ENCODE measurements at regions not wholly inside any gene's neighbourhood (a gene's known extent, or its start where the extent isn't known, plus 50 kb on each side); places are given as distances from the start of the nearest gene placed in this dataset.

- H3K79me2 ChIP-seq (ENCODE audit: control insufficient read depth, insufficient read depth, low read length) = no peaks in the 10 kb centered on the region
- H3K9ac ChIP-seq (ENCODE audit: low read length) = no peak overlapping the region
- CTCF ChIA-PET = no interaction called here
- no peak overlapping the region for H3K4me3 ChIP-seq (ENCODE audit: control extremely low read depth in 1 of 5, extremely low read depth in 1 of 5, insufficient read depth in 1 of 5, low read depth in 2 of 5, low read length in 4 of 5)
- TF ChIP-seq EZH2 (IDR thresholded peaks at IDR 0.05; ENCODE audit: borderline replicate concordance, insufficient read depth, low read depth, low read length, poor library complexity, severe bottlenecking) = no peak
- TF ChIP-seq CTCF (IDR thresholded peaks at IDR 0.05) = no peak
- no peak for DNase-seq
- intact Hi-C loops (cut with micrococcal nuclease) = no loop called here
- no peaks in the 10 kb centered on the region for H3K4me1 Mint-ChIP-seq
- no peak overlapping the region for H3K27ac ChIP-seq (ENCODE audit: low read length in 2 of 2)
- WGBS (ENCODE audit: insufficient coverage) = 98% methylated on average over 4 of the region's 4 CpGs
- H4K20me1 ChIP-seq (ENCODE audit: control insufficient read depth, insufficient read depth, low read length, poor library complexity, severe bottlenecking) = no peaks in the 10 kb centered on the region
- H3K9me3 Mint-ChIP-seq (ENCODE audit: insufficient read depth) = peaks cover 5% of the 10 kb centered on the region
- POLR2A ChIA-PET = no interaction called here
- H3K4me2 ChIP-seq (replicated peaks; ENCODE audit: low read depth, low read length, poor library complexity, severe bottlenecking) = no peak overlapping the region
- ATAC-seq (ENCODE audit: low read depth) = no peak
- H3K9me3 ChIP-seq (ENCODE audit: control extremely low read depth in 1 of 3, control insufficient read depth in 2 of 3, insufficient read depth in 1 of 3, low read length in 2 of 3) = peaks cover 0 to 3% (median 0%) of the 10 kb centered on the region in 3 donors
- peaks cover 9% of the 10 kb centered on the region for H3K27me3 Mint-ChIP-seq
- peaks cover 0 to 2% (median 0%) of the 10 kb centered on the region in 4 experiments for H3K27me3 ChIP-seq (replicated peaks in 1 of 4; ENCODE audit: control extremely low read depth in 1 of 4, control insufficient read depth in 3 of 4, insufficient read depth in 4 of 4, low read length in 3 of 4)
- no peak overlapping the region for H2AFZ ChIP-seq (ENCODE audit: insufficient read depth, low read depth, low read length, poor library complexity, severe bottlenecking)
- H3K4me3 Mint-ChIP-seq = no peak overlapping the region
- H3K4me1 ChIP-seq (ENCODE audit: control insufficient read depth in 2 of 2, insufficient read depth in 2 of 2, low read length in 2 of 2) = no peaks in the 10 kb centered on the region
- H3K27ac Mint-ChIP-seq = no peak overlapping the region
- H3K36me3 ChIP-seq (replicated peaks in 1 of 2; ENCODE audit: control extremely low read depth in 1 of 2, control insufficient read depth in 1 of 2, extremely low read depth in 1 of 2, insufficient read depth in 2 of 2, low read length in 1 of 2) = no peaks in the 10 kb centered on the region
These were observed 52.7 kb upstream of the ALK start for GRCh38 chr2:29974086-29974485.

- ChIA-PET CTCF (no interaction called here), POLR2A (interaction anchor here (0.7 kb wide), 1 partner anchor 112 kb away, joined by 3 read pairs; no protein-coding TSS in a partner anchor)
- H3K9me3 Mint-ChIP-seq (ENCODE audit: insufficient read depth) = peaks cover 5% of the 10 kb centered on the region
- H3K4me2 ChIP-seq (replicated peaks; ENCODE audit: low read depth, low read length, poor library complexity, severe bottlenecking) = no peak overlapping the region
- no peaks in the 10 kb centered on the region for H4K20me1 ChIP-seq (ENCODE audit: control insufficient read depth, insufficient read depth, low read length, poor library complexity, severe bottlenecking)
- ATAC-seq (ENCODE audit: low read depth) (no peak), DNase-seq (no peak)
- no peak for TF ChIP-seq EZH2 (IDR thresholded peaks at IDR 0.05; ENCODE audit: borderline replicate concordance, insufficient read depth, low read depth, low read length, poor library complexity, severe bottlenecking)
- TF ChIP-seq CTCF (IDR thresholded peaks at IDR 0.05) = no peak
- no peaks in the 10 kb centered on the region for H3K79me2 ChIP-seq (ENCODE audit: control insufficient read depth, insufficient read depth, low read length)
- WGBS (ENCODE audit: insufficient coverage) = 100% methylated on average over 1 of the region's 3 CpGs
- H3K4me3 ChIP-seq (ENCODE audit: control extremely low read depth in 1 of 5, extremely low read depth in 1 of 5, insufficient read depth in 1 of 5, low read depth in 2 of 5, low read length in 4 of 5) = no peak overlapping the region
- no peak overlapping the region for H3K4me3 Mint-ChIP-seq
- H3K27me3 Mint-ChIP-seq = peaks cover 9% of the 10 kb centered on the region
- H3K36me3 ChIP-seq (replicated peaks in 1 of 2; ENCODE audit: control extremely low read depth in 1 of 2, control insufficient read depth in 1 of 2, extremely low read depth in 1 of 2, insufficient read depth in 2 of 2, low read length in 1 of 2) = no peaks in the 10 kb centered on the region
- no peak overlapping the region for H3K9ac ChIP-seq (ENCODE audit: low read length)
- no peaks in the 10 kb centered on the region for H3K4me1 Mint-ChIP-seq
- no peaks in the 10 kb centered on the region for H3K4me1 ChIP-seq (ENCODE audit: control insufficient read depth in 2 of 2, insufficient read depth in 2 of 2, low read length in 2 of 2)
- intact Hi-C loops (cut with micrococcal nuclease) = no loop called here
- no peak overlapping the region for H3K27ac Mint-ChIP-seq
- H3K9me3 ChIP-seq (ENCODE audit: control extremely low read depth in 1 of 3, control insufficient read depth in 2 of 3, insufficient read depth in 1 of 3, low read length in 2 of 3) = peaks cover 0 to 3% (median 0%) of the 10 kb centered on the region in 3 donors
- no peak overlapping the region for H2AFZ ChIP-seq (ENCODE audit: insufficient read depth, low read depth, low read length, poor library complexity, severe bottlenecking)
- no peak overlapping the region for H3K27ac ChIP-seq (ENCODE audit: low read length in 2 of 2)
- H3K27me3 ChIP-seq (replicated peaks in 1 of 4; ENCODE audit: control extremely low read depth in 1 of 4, control insufficient read depth in 3 of 4, insufficient read depth in 4 of 4, low read length in 3 of 4) = peaks cover 0 to 2% (median 0%) of the 10 kb centered on the region in 4 experiments
These were observed 55.9 kb upstream of the ALK start for GRCh38 chr2:29977284-29977683.
